ENCODE measurements at regions not wholly inside any gene's neighbourhood (a gene's known extent, or its start where the extent isn't known, plus 50 kb on each side); places are given as distances from the start of the nearest gene placed in this dataset.

DNA sequence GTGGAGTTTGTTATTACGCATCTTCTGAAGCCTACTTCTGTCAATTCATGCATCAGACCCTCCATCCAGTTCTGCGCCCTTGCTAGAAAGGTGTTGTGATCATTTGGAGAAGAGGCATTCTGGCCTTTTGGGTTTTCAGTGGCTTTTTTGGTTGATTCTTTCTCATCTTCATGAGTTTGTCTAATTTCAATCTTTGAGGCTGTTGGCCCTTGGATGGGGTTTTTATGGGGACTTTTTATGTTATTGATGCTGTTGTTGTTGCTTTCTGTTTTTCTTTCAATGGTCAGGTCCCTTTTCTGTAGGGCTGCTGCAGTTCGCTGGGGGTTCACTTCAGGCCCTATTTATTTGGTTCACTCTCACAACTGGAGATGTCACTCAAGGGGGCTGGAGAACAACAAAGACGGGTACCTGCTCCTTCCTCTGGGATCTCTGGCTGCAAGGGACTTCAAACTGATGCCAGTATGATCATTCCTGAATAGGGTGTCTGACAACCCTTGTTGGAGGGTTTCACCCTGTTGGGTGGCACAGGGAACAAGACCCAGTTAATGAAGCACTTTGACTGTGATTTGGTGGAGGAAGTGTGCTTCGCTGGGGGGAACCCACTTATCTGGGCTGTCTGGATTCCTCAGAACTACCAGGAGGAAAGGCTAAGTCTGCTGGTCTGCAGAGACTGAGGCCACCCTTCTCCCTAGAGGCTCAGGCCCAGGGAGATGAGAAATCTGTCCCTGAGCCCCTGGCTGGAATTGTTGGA lies 226.7 kb upstream of the PTGER4 start:
- TF ChIP-seq CTCF (IDR thresholded peaks at IDR 0.05), result no peak
- no peak for TF ChIP-seq POLR2A (IDR thresholded peaks at IDR 0.05)
- no peak for TF ChIP-seq POLR2AphosphoS5 (IDR thresholded peaks at IDR 0.05)
- no peak for TF ChIP-seq EP300 (IDR thresholded peaks at IDR 0.05)
